ENCODE measurements at regions not wholly inside any gene's neighbourhood (a gene's known extent, or its start where the extent isn't known, plus 50 kb on each side); places are given as distances from the start of the nearest gene placed in this dataset.
"Not testable (repeated sequence)": the region's sequence is repeated elsewhere in the genome, so short reads cannot be mapped to it uniquely, and the experiment has no call there.

DNA sequence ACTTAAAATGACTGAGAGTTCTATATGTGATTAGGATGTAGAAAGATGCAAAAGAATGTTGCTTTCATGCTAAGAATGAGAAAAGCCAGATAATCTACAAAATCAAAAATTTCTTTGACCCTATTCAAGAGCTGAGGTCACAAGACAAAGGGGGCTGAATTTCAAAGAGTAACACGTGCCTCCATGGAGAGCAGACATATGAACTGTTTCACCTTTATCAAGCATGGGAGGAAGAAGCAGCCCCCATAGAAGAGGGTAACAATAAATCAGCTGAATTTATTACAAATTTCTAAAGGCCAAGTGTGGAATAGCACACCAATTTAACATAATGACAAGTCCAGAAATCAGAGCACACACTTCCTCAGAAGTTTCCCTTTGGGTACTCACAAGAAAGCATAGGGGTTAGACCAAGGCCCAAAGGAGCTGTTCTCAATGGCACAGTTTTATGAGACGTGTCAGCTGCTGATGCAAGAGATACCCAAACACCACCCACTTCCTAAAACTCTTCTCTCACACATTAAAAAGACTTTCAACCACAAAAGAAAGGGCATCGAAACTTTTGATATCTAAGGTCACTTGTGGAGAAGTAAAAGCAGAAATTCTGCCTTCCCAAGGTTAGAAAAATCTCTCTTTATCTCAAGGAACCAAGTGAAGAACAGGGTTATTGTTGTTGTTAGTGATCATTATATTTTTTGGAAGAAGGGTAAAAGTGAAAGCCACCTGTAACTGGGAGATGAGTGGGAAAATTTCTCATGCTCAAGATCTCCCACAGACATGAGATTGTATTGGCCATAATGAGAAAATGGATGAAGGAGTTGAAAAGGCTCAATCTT is 950.1 kb downstream of the TRIB2 start:
- Mint-ChIP-seq H3K27ac (no peak overlapping the region), H3K9me3 (peaks cover 13% of the 10 kb centered on the region), H3K36me3 (ENCODE audit: low read depth) (no peaks in the 10 kb centered on the region), H3K4me3 (no peak overlapping the region), H3K4me1 (no peaks in the 10 kb centered on the region), H3K27me3 (no peaks in the 10 kb centered on the region)
- intact Hi-C loops (cut with micrococcal nuclease), result no loop called here
- DNase-seq, result no peak

DNA sequence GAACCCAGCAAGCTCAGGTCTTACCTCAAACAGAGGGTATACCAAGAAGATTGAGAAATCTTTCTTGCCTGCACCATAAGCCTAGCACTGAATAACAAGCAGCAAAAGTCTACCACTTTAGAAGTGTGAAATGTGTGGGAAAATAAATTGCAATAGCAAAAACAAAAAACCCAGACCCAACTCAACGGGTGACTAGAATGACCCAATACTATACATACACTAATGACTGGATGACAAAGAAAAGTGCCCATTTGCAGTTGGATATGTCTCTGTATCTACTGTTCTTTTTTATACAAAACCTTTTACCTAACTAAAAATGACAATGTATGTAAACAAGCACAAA is 950.6 kb downstream of the TRIB2 start:
- H3K27ac Mint-ChIP-seq, result no peak overlapping the region
- intact Hi-C loops (cut with micrococcal nuclease), result no loop called here
- DNase-seq, result no peak
- H3K36me3 Mint-ChIP-seq (ENCODE audit: low read depth), result no peaks in the 10 kb centered on the region
- no peaks in the 10 kb centered on the region for H3K27me3 Mint-ChIP-seq
- H3K4me3 Mint-ChIP-seq, result no peak overlapping the region
- no peaks in the 10 kb centered on the region for H3K4me1 Mint-ChIP-seq
- H3K9me3 Mint-ChIP-seq, result peaks cover 13% of the 10 kb centered on the region

DNA sequence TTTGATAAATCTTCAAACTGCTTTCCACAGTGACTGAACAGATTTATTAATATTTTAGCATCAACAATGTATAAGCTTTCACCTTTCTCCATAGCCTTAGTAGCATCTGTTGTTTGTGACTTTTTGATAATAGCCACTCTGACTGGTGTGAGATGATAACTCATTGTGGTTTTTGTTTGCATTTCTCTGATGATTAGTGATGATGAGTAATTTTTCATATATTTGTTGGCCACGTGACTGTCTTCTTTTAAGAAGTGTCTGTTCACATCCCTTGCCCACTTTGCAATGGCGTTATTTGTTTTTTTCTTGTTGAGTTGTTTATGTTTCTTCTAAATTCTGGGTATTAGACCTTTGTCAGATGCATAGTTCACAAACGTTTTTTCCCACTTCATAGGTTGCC is 952.9 kb downstream of the TRIB2 start:
- intact Hi-C loops (cut with micrococcal nuclease), result no loop called here
- Mint-ChIP-seq H3K4me3 (no peak overlapping the region), H3K36me3 (ENCODE audit: low read depth) (no peaks in the 10 kb centered on the region), H3K9me3 (peaks cover 7% of the 10 kb centered on the region), H3K27me3 (no peaks in the 10 kb centered on the region), H3K27ac (no peak overlapping the region), H3K4me1 (no peaks in the 10 kb centered on the region)
- DNase-seq, result no peak

DNA sequence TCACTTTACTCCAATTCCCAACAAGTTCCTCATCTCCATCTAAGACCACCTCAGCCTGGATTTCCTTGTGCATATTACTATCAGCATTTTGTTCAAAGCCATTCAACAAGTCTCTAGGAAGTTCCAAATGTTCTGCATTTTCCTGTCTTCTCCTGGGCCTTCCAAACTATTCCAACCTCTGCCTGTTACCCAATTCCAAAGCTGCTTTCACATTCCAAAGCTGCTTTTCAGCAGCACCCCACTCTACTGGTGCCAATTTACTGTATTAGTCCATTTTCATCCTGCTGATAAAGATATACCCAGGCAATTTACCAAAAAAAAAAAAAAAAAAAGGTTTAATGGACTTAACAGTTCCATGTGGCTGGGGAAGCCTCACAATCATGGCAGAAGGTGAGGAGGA is 957.1 kb downstream of the TRIB2 start:
- H3K27me3 Mint-ChIP-seq; DNase-seq; H3K27ac Mint-ChIP-seq; H3K36me3 Mint-ChIP-seq (ENCODE audit: low read depth); intact Hi-C loops (cut with micrococcal nuclease); H3K9me3 Mint-ChIP-seq; H3K4me1 Mint-ChIP-seq; H3K4me3 Mint-ChIP-seq: not testable (repeated sequence)

DNA sequence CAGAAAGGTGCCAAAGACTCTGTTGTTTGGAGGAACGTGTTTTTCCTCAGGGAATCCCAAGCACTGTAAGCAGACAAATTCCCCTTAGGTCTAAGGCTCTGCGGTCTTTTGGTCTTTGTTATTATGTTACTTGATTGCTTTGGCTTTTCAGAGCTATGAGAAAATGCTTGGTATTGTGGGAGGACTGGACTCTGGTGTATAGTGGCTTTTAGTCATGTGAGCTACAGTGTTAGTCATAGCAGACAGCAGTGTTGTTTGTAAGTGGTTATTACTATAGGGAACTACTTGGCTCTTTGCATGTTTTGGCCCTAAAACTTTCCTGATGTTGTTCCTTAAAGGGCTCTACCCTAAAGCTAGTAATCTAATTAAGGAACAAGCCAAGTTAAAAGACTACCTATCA is 956.2 kb upstream of the LRATD1 start:
- Mint-ChIP-seq H3K27ac (no peak overlapping the region), H3K4me1 (no peaks in the 10 kb centered on the region), H3K36me3 (ENCODE audit: low read depth) (no peaks in the 10 kb centered on the region), H3K9me3 (no peaks in the 10 kb centered on the region), H3K27me3 (no peaks in the 10 kb centered on the region), H3K4me3 (no peak overlapping the region)
- no peak for DNase-seq
- intact Hi-C loops (cut with micrococcal nuclease), result no loop called here

DNA sequence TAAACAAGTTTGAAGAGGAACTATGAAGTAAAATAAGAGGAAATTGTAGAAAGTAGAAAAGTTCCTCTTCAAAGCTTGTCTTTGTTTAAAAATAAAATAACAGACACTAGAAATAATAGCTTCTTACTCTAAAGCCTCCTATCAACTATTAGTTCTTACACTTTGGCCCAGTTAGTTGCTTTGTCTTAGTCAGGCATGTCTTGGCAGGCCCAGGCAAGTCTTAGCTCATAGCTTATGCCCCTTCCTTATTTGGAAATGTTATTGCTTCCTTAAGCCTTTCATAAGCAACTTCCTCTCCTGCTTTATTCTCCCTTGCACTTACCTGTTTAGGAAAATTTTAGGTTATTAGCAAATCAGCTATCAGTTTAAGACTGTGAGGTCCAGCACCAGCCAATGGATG is 950.6 kb upstream of the LRATD1 start:
- no peaks in the 10 kb centered on the region for H3K27me3 Mint-ChIP-seq

DNA sequence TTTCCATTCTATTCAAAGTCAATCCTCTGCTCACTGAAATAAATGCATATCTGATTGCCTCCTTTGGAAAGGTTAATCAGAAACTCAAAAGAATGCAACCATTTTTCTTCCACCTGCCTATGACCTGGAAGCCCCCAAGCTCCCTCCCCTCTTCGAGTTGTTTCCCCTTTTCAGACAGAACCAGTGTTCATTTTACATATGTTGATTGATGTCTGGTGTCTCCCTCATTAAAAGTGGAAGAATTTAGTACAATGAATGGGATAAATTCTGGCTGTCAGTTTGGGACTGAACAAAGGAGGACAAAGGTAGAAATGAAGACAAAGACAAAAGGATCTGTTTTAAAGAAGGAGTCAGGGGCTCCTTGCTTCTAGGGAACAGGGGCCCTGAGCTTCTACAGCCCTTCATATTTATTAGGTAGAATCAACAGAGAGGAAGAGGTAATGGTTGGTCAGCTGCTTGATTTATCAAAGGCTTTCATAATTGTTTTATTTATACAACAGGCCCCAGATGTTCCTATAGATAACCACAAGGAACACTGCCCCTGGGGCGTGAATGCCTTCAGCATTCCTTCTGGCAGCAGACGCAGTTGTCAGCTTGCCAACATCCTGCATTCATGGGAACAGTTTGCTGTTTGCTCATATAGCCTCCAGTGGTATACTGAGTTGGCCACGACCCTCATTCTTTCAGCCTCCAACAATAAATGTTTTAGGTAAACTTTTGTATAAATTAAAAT is 949.8 kb upstream of the LRATD1 start:
- intact Hi-C loops (cut with micrococcal nuclease), result no loop called here

More for the DNA sequence above, 950.6 kb upstream of the LRATD1 start:
- Mint-ChIP-seq H3K4me1 (no peaks in the 10 kb centered on the region), H3K36me3 (ENCODE audit: low read depth) (no peaks in the 10 kb centered on the region), H3K27ac (no peak overlapping the region), H3K9me3 (peaks cover 13% of the 10 kb centered on the region), H3K4me3 (no peak overlapping the region)
- DNase-seq, result no peak
- intact Hi-C loops (cut with micrococcal nuclease), result no loop called here

DNA sequence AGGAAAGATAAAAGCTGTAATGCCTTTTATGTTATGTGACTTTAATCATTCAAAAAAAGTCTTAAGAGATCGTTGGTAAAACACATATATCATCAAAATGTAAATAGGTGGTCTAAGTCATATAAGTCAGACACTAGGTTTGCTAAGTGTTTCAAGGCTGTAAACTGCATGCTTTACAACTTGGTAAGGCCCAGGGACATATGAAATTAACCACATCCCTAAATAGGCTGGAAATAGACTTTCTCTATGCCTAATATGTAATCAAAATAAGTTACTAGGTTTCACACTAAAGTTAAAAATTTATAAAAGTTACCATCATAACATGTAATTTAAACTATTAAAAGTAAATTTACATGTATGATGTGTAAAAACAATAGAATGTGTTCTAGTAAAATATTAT is 946.3 kb upstream of the LRATD1 start:
- Mint-ChIP-seq H3K9me3 (peaks cover 16% of the 10 kb centered on the region), H3K36me3 (ENCODE audit: low read depth) (no peaks in the 10 kb centered on the region), H3K27ac (no peak overlapping the region), H3K4me1 (no peaks in the 10 kb centered on the region), H3K4me3 (no peak overlapping the region), H3K27me3 (no peaks in the 10 kb centered on the region)
- intact Hi-C loops (cut with micrococcal nuclease), result no loop called here
- no peak for DNase-seq

More for the DNA sequence above, 949.8 kb upstream of the LRATD1 start:
- Mint-ChIP-seq H3K27me3 (no peaks in the 10 kb centered on the region), H3K4me1 (no peaks in the 10 kb centered on the region), H3K36me3 (ENCODE audit: low read depth) (no peaks in the 10 kb centered on the region), H3K4me3 (no peak overlapping the region), H3K27ac (no peak overlapping the region), H3K9me3 (peaks cover 13% of the 10 kb centered on the region)
- no peak for DNase-seq

DNA sequence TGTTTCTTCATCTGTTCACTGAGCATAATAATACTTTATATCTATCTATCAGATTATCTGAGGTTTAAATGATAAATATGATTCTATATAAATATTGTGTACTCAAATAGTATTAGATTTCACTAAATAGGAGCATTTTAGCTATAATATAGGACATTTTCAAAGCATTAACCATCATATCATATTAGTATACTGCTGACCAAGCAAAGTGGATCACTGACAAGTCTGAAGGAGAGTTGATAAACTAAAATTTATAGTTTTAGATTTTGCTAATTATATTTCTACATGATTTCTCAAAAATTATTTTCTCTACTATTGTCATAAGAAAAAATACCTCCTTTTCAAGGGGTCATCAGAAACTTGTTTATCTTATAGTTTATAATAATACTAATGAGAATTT is 937.8 kb upstream of the LRATD1 start:
- Mint-ChIP-seq H3K4me1 (no peaks in the 10 kb centered on the region), H3K9me3 (no peaks in the 10 kb centered on the region), H3K36me3 (ENCODE audit: low read depth) (no peaks in the 10 kb centered on the region), H3K27ac (no peak overlapping the region), H3K27me3 (no peaks in the 10 kb centered on the region), H3K4me3 (no peak overlapping the region)
- no peak for DNase-seq
- intact Hi-C loops (cut with micrococcal nuclease), result no loop called here

DNA sequence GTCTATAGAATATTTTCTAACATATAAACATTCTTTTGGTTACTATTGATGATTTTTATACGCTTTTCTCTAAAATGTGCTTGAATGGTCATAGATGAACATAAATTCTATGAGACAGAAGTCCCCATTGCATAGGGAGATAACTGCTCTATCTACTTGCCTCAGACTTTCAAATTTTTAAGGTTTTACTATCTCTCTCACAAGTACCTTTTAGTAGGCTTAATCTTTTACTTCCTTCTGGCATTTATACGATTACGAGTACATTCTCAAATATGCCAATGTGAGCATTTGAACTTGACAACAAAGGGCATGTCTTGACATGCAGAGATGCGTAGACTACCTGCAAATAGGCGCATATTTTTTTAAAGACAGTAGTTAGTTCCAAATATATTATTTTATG is 935.9 kb upstream of the LRATD1 start:
- Mint-ChIP-seq H3K36me3 (ENCODE audit: low read depth) (no peaks in the 10 kb centered on the region), H3K27me3 (no peaks in the 10 kb centered on the region), H3K27ac (no peak overlapping the region), H3K4me3 (no peak overlapping the region), H3K9me3 (no peaks in the 10 kb centered on the region), H3K4me1 (no peaks in the 10 kb centered on the region)
- intact Hi-C loops (cut with micrococcal nuclease), result no loop called here
- no peak for DNase-seq

DNA sequence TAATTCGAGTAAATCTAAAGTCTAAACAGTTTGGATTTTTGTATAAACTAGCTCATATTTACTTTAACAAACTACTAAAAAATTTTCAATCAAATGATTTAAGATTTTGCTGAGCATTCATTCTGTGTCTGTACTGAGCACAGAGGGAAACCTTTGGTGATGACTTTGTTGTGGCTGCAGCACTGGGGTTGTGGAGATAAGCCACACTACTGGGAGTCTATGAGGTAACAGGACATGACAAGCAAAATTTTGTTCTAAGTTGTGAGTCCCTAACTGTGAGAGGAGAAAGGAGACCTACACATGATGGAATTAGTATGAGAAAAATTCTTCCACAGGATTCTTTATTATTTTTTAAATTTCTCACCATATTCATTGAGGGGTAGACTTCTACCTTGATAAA is 933.7 kb upstream of the LRATD1 start:
- no peak for DNase-seq
- Mint-ChIP-seq H3K27ac (no peak overlapping the region), H3K27me3 (no peaks in the 10 kb centered on the region), H3K4me1 (no peaks in the 10 kb centered on the region), H3K36me3 (ENCODE audit: low read depth) (no peaks in the 10 kb centered on the region), H3K4me3 (no peak overlapping the region), H3K9me3 (no peaks in the 10 kb centered on the region)
- intact Hi-C loops (cut with micrococcal nuclease), result no loop called here

DNA sequence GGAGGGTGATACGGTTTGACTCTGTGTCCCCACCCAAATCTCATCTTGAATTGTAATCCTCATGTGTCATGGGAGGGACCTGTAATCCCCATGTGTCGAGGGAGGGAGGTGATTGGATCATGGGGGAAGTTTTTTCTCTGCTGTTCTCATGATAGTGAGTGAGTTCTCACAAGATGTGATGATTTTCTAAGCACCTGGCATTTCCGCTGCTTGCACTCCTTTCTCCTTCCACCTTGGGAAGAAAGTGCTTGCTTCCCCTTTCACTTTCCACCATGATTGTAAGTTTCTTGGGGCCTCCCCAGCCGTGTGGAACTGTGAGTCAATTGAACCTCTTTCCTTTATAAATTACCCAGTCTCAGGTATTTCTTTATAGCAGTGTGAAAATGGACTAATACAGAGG is 932.6 kb upstream of the LRATD1 start:
- intact Hi-C loops (cut with micrococcal nuclease); H3K27ac Mint-ChIP-seq; H3K4me3 Mint-ChIP-seq; H3K9me3 Mint-ChIP-seq; H3K4me1 Mint-ChIP-seq; H3K27me3 Mint-ChIP-seq; DNase-seq; H3K36me3 Mint-ChIP-seq (ENCODE audit: low read depth): not testable (repeated sequence)

DNA sequence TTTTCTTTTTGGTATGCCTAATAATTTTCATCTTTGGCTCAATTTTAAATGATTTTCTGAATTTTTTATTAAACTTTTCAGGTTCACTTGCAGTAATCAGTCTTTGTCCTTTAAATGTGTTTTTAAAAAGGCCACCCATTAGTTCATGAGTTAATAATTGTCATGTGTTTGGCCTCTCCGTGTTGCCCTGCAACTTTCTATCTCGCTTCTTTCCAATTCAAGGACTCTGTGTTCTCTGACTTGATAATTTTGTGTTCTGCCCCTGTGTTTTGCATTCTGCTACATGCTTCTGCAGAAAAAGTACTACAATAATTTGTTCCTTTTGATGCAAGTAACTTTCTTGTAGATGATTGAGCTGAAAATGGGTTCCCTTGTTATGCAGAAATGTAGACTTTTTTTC is 921.4 kb upstream of the LRATD1 start:
- DNase-seq, result no peak
- Mint-ChIP-seq H3K9me3 (peaks cover 4% of the 10 kb centered on the region), H3K4me1 (no peaks in the 10 kb centered on the region), H3K4me3 (no peak overlapping the region), H3K27me3 (no peaks in the 10 kb centered on the region), H3K36me3 (ENCODE audit: low read depth) (no peaks in the 10 kb centered on the region), H3K27ac (no peak overlapping the region)
- intact Hi-C loops (cut with micrococcal nuclease), result no loop called here

DNA sequence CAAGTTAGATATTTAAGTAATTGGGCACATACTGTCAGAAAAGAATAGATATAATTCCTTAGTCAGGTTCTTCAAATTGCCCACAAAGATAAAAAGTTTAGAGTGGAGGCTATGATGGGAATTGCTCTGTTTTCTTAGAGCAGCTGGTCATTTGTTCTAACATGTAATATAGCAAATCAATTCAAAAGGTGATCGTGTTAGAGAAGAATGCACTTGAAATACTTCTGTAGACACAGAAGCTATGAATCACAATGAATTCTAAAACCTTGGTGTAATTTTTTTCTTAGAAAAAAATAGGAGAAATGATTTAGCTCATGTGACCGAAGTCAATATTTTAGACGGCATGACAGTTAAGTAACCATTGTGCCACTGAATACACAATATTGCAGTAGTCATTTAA is 918.1 kb upstream of the LRATD1 start:
- Mint-ChIP-seq H3K4me3 (no peak overlapping the region), H3K27me3 (no peaks in the 10 kb centered on the region), H3K27ac (no peak overlapping the region), H3K4me1 (no peaks in the 10 kb centered on the region), H3K9me3 (no peaks in the 10 kb centered on the region), H3K36me3 (ENCODE audit: low read depth) (no peaks in the 10 kb centered on the region)
- DNase-seq, result no peak
- intact Hi-C loops (cut with micrococcal nuclease), result no loop called here

DNA sequence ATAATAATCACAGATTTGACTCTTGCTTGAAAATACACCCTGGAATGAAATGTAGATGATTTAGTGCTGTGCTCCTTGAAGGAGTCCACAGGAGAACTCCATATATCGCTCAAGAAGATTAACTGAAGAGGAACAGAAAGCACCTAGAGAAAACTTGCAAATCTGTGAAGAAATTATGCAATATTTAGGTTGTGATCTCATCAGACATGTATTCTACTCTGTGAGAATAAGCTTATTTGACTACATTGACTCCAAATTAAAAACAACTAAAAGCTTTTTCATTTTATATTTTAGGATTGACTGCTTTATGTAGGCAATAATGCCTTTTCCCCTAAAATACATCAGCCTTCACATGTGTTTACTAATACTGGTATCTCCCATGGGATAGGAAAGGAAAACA is 906.6 kb upstream of the LRATD1 start:
- H3K4me3 Mint-ChIP-seq, result no peak overlapping the region
- intact Hi-C loops (cut with micrococcal nuclease), result no loop called here
- no peak for DNase-seq
- no peaks in the 10 kb centered on the region for H3K27me3 Mint-ChIP-seq
- H3K36me3 Mint-ChIP-seq (ENCODE audit: low read depth), result no peaks in the 10 kb centered on the region
- H3K4me1 Mint-ChIP-seq, result no peaks in the 10 kb centered on the region
- H3K9me3 Mint-ChIP-seq, result peaks cover 5% of the 10 kb centered on the region
- H3K27ac Mint-ChIP-seq, result no peak overlapping the region
